Retinal pigment epithelial cell (primary cell): ENCODE measurements at regions not wholly inside any gene's neighbourhood (a gene's known extent, or its start where the extent isn't known, plus 50 kb on each side); places are given as distances from the start of the nearest gene placed in this dataset.

Experiments
- DNase-seq: peaks from one replicate; pipeline ENCODE4 v3.0.0-alpha.2; 2010; ENCODE audit warnings: low read depth
- H3K4me3 ChIP-seq: 2 replicates; pipeline ENCODE4 v1.5.1; 2011; ENCODE audit warnings: mild to moderate bottlenecking, low read length, control low read depth, moderate library complexity
- CTCF ChIP-seq: conservative IDR thresholded peaks from 2 replicates; pipeline ENCODE4 v1.5.1; 2011; ENCODE audit warnings: low read depth, low read length, control low read depth, inconsistent platforms

GRCh38 chr4:16952462-16952871 is 54.0 kb upstream of the LDB2 start:
- no peak overlapping the region for H3K4me3 ChIP-seq
- DNase-seq = no peak
- TF ChIP-seq CTCF = no peak
